ENCODE measurements at regions not wholly inside any gene's neighbourhood (a gene's known extent, or its start where the extent isn't known, plus 50 kb on each side); places are given as distances from the start of the nearest gene placed in this dataset.

- H3K27me3 ChIP-seq (ENCODE audit: control insufficient read depth in 5 of 5, insufficient read depth in 4 of 5, low read length in 5 of 5), result no peaks in the 10 kb centered on the region
- H3K4me1 ChIP-seq (ENCODE audit: control insufficient read depth in 5 of 5, insufficient read depth in 5 of 5, low read length in 5 of 5), result peaks cover 0 to 8% (median 0%) of the 10 kb centered on the region in 5 donors
- H3K27ac ChIP-seq (ENCODE audit: low read depth, low read length), result no peak overlapping the region
- peaks cover 0 to 4% (median 2%) of the 10 kb centered on the region in 5 donors for H3K9me3 ChIP-seq (ENCODE audit: control insufficient read depth in 5 of 5, low read length in 5 of 5)
- H3K36me3 ChIP-seq (ENCODE audit: control insufficient read depth in 5 of 5, insufficient read depth in 5 of 5, low read length in 5 of 5), result no peaks in the 10 kb centered on the region
- H3K4me3 ChIP-seq (ENCODE audit: low read depth in 1 of 5, low read length in 5 of 5), result no peak overlapping the region
- H3K9ac ChIP-seq (ENCODE audit: low read length in 5 of 5), result no peak overlapping the region
Observed at GRCh38 chr13:105465251-105465650, 1070.2 kb downstream of the EFNB2 start.

- Histone ChIP-seq H3K36me3 (ENCODE audit: control insufficient read depth in 5 of 5, insufficient read depth in 5 of 5, low read length in 5 of 5) (no peaks in the 10 kb centered on the region), H3K4me3 (ENCODE audit: low read depth in 1 of 5, low read length in 5 of 5) (no peak overlapping the region), H3K27me3 (ENCODE audit: control insufficient read depth in 5 of 5, insufficient read depth in 4 of 5, low read length in 5 of 5) (no peaks in the 10 kb centered on the region), H3K9me3 (ENCODE audit: control insufficient read depth in 5 of 5, low read length in 5 of 5) (peaks cover 0 to 4% (median 2%) of the 10 kb centered on the region in 5 donors), H3K9ac (ENCODE audit: low read length in 5 of 5) (no peak overlapping the region), H3K4me1 (ENCODE audit: control insufficient read depth in 5 of 5, insufficient read depth in 5 of 5, low read length in 5 of 5) (peaks cover 0 to 8% (median 0%) of the 10 kb centered on the region in 5 donors), H3K27ac (ENCODE audit: low read depth, low read length) (no peak overlapping the region)
Observed at GRCh38 chr13:105464249-105464648, 1071.2 kb downstream of the EFNB2 start.

- peaks cover 0 to 8% (median 0%) of the 10 kb centered on the region in 5 donors for H3K4me1 ChIP-seq (ENCODE audit: control insufficient read depth in 5 of 5, insufficient read depth in 5 of 5, low read length in 5 of 5)
Observed at GRCh38 chr13:105463011-105463501, 1072.4 kb downstream of the EFNB2 start.

GRCh38 chr13:105462098-105462497, 1073.4 kb downstream of the EFNB2 start:
- Histone ChIP-seq H3K4me1 (ENCODE audit: control insufficient read depth in 5 of 5, insufficient read depth in 5 of 5, low read length in 5 of 5) (peaks cover 0 to 8% (median 0%) of the 10 kb centered on the region in 5 donors), H3K4me3 (ENCODE audit: low read depth in 1 of 5, low read length in 5 of 5) (no peak overlapping the region), H3K9me3 (ENCODE audit: control insufficient read depth in 5 of 5, low read length in 5 of 5) (no peaks in the 10 kb centered on the region), H3K27me3 (ENCODE audit: control insufficient read depth in 5 of 5, insufficient read depth in 4 of 5, low read length in 5 of 5) (no peaks in the 10 kb centered on the region), H3K36me3 (ENCODE audit: control insufficient read depth in 5 of 5, insufficient read depth in 5 of 5, low read length in 5 of 5) (no peaks in the 10 kb centered on the region), H3K9ac (ENCODE audit: low read length in 5 of 5) (no peak overlapping the region), H3K27ac (ENCODE audit: low read depth, low read length) (no peak overlapping the region)

More at GRCh38 chr13:105463011-105463501, 1072.4 kb downstream of the EFNB2 start:
- Histone ChIP-seq H3K27me3 (ENCODE audit: control insufficient read depth in 5 of 5, insufficient read depth in 4 of 5, low read length in 5 of 5) (no peaks in the 10 kb centered on the region), H3K9ac (ENCODE audit: low read length in 5 of 5) (no peak overlapping the region), H3K36me3 (ENCODE audit: control insufficient read depth in 5 of 5, insufficient read depth in 5 of 5, low read length in 5 of 5) (no peaks in the 10 kb centered on the region), H3K9me3 (ENCODE audit: control insufficient read depth in 5 of 5, low read length in 5 of 5) (peaks cover 0 to 4% (median 2%) of the 10 kb centered on the region in 5 donors), H3K27ac (ENCODE audit: low read depth, low read length) (no peak overlapping the region), H3K4me3 (ENCODE audit: low read depth in 1 of 5, low read length in 5 of 5) (no peak overlapping the region)

- H3K4me3 ChIP-seq (ENCODE audit: low read depth in 1 of 5, low read length in 5 of 5), result no peak overlapping the region
- no peaks in the 10 kb centered on the region for H3K27me3 ChIP-seq (ENCODE audit: control insufficient read depth in 5 of 5, insufficient read depth in 4 of 5, low read length in 5 of 5)
- no peaks in the 10 kb centered on the region for H3K4me1 ChIP-seq (ENCODE audit: control insufficient read depth in 5 of 5, insufficient read depth in 5 of 5, low read length in 5 of 5)
- H3K9ac ChIP-seq (ENCODE audit: low read length in 5 of 5), result no peak overlapping the region
- no peak overlapping the region for H3K27ac ChIP-seq (ENCODE audit: low read depth, low read length)
- no peaks in the 10 kb centered on the region for H3K36me3 ChIP-seq (ENCODE audit: control insufficient read depth in 5 of 5, insufficient read depth in 5 of 5, low read length in 5 of 5)
- no peaks in the 10 kb centered on the region for H3K9me3 ChIP-seq (ENCODE audit: control insufficient read depth in 5 of 5, low read length in 5 of 5)
Observed at GRCh38 chr13:105452895-105453294, 1082.6 kb downstream of the EFNB2 start.

- no peak overlapping the region for H3K9ac ChIP-seq (ENCODE audit: low read length in 5 of 5)
- no peak overlapping the region for H3K27ac ChIP-seq (ENCODE audit: low read depth, low read length)
Observed at GRCh38 chr13:105450784-105451183, 1084.7 kb downstream of the EFNB2 start.

GRCh38 chr13:105448811-105449210, 1086.7 kb downstream of the EFNB2 start:
- Histone ChIP-seq H3K9me3 (ENCODE audit: control insufficient read depth in 5 of 5, low read length in 5 of 5) (no peaks in the 10 kb centered on the region), H3K36me3 (ENCODE audit: control insufficient read depth in 5 of 5, insufficient read depth in 5 of 5, low read length in 5 of 5) (no peaks in the 10 kb centered on the region), H3K27me3 (ENCODE audit: control insufficient read depth in 5 of 5, insufficient read depth in 4 of 5, low read length in 5 of 5) (no peaks in the 10 kb centered on the region), H3K27ac (ENCODE audit: low read depth, low read length) (no peak overlapping the region), H3K9ac (ENCODE audit: low read length in 5 of 5) (no peak overlapping the region), H3K4me3 (ENCODE audit: low read depth in 1 of 5, low read length in 5 of 5) (no peak overlapping the region), H3K4me1 (ENCODE audit: control insufficient read depth in 5 of 5, insufficient read depth in 5 of 5, low read length in 5 of 5) (no peaks in the 10 kb centered on the region)

More at GRCh38 chr13:105450784-105451183, 1084.7 kb downstream of the EFNB2 start:
- Histone ChIP-seq H3K27me3 (ENCODE audit: control insufficient read depth in 5 of 5, insufficient read depth in 4 of 5, low read length in 5 of 5) (no peaks in the 10 kb centered on the region), H3K9me3 (ENCODE audit: control insufficient read depth in 5 of 5, low read length in 5 of 5) (no peaks in the 10 kb centered on the region), H3K4me3 (ENCODE audit: low read depth in 1 of 5, low read length in 5 of 5) (no peak overlapping the region), H3K4me1 (ENCODE audit: control insufficient read depth in 5 of 5, insufficient read depth in 5 of 5, low read length in 5 of 5) (no peaks in the 10 kb centered on the region), H3K36me3 (ENCODE audit: control insufficient read depth in 5 of 5, insufficient read depth in 5 of 5, low read length in 5 of 5) (no peaks in the 10 kb centered on the region)

GRCh38 chr13:105446197-105446596, 1089.3 kb downstream of the EFNB2 start:
- peaks cover 0 to 3% (median 0%) of the 10 kb centered on the region in 5 donors for H3K4me1 ChIP-seq (ENCODE audit: control insufficient read depth in 5 of 5, insufficient read depth in 5 of 5, low read length in 5 of 5)
- H3K36me3 ChIP-seq (ENCODE audit: control insufficient read depth in 5 of 5, insufficient read depth in 5 of 5, low read length in 5 of 5), result no peaks in the 10 kb centered on the region
- no peaks in the 10 kb centered on the region for H3K27me3 ChIP-seq (ENCODE audit: control insufficient read depth in 5 of 5, insufficient read depth in 4 of 5, low read length in 5 of 5)
- no peak overlapping the region for H3K27ac ChIP-seq (ENCODE audit: low read depth, low read length)
- H3K4me3 ChIP-seq (ENCODE audit: low read depth in 1 of 5, low read length in 5 of 5), result no peak overlapping the region
- no peaks in the 10 kb centered on the region for H3K9me3 ChIP-seq (ENCODE audit: control insufficient read depth in 5 of 5, low read length in 5 of 5)
- no peak overlapping the region for H3K9ac ChIP-seq (ENCODE audit: low read length in 5 of 5)

- Histone ChIP-seq H3K27ac (ENCODE audit: low read depth, low read length) (no peak overlapping the region), H3K27me3 (ENCODE audit: control insufficient read depth in 5 of 5, insufficient read depth in 4 of 5, low read length in 5 of 5) (no peaks in the 10 kb centered on the region), H3K9me3 (ENCODE audit: control insufficient read depth in 5 of 5, low read length in 5 of 5) (no peaks in the 10 kb centered on the region), H3K36me3 (ENCODE audit: control insufficient read depth in 5 of 5, insufficient read depth in 5 of 5, low read length in 5 of 5) (no peaks in the 10 kb centered on the region), H3K9ac (ENCODE audit: low read length in 5 of 5) (no peak overlapping the region), H3K4me1 (ENCODE audit: control insufficient read depth in 5 of 5, insufficient read depth in 5 of 5, low read length in 5 of 5) (peaks cover 0 to 3% (median 0%) of the 10 kb centered on the region in 5 donors), H3K4me3 (ENCODE audit: low read depth in 1 of 5, low read length in 5 of 5) (no peak overlapping the region)
Observed at GRCh38 chr13:105445796-105446195, 1089.7 kb downstream of the EFNB2 start.

GRCh38 chr13:105442949-105443699, 1092.3 kb downstream of the EFNB2 start:
- H3K4me3 ChIP-seq (ENCODE audit: low read depth in 1 of 5, low read length in 5 of 5), result no peak overlapping the region
- H3K27ac ChIP-seq (ENCODE audit: low read depth, low read length), result no peak overlapping the region
- H3K27me3 ChIP-seq (ENCODE audit: control insufficient read depth in 5 of 5, insufficient read depth in 4 of 5, low read length in 5 of 5), result no peaks in the 10 kb centered on the region
- no peaks in the 10 kb centered on the region for H3K36me3 ChIP-seq (ENCODE audit: control insufficient read depth in 5 of 5, insufficient read depth in 5 of 5, low read length in 5 of 5)
- H3K9me3 ChIP-seq (ENCODE audit: control insufficient read depth in 5 of 5, low read length in 5 of 5), result no peaks in the 10 kb centered on the region
- H3K9ac ChIP-seq (ENCODE audit: low read length in 5 of 5), result no peak overlapping the region
- H3K4me1 ChIP-seq (ENCODE audit: control insufficient read depth in 5 of 5, insufficient read depth in 5 of 5, low read length in 5 of 5), result peaks cover 0 to 3% (median 0%) of the 10 kb centered on the region in 5 donors

All from subcutaneous abdominal adipose tissue (tissue), 5 donors.